ENCODE measurements at regions not wholly inside any gene's neighbourhood (a gene's known extent, or its start where the extent isn't known, plus 50 kb on each side); places are given as distances from the start of the nearest gene placed in this dataset.
A peak's percentile ranks its signal among the peaks of the same experiment; 100 is the strongest.

- CTCF ChIA-PET, result interaction anchor here (0.6 to 1.3 kb wide), 9 partner anchors 12 to 273 kb away, joined by 3 to 11 read pairs (median 4); no protein-coding TSS in a partner anchor
These were observed 226.8 kb downstream of the LMX1A start for GRCh38 chr1:165129568-165130164.

GRCh38 chr1:165124772-165125171 lies 231.7 kb downstream of the LMX1A start:
- ChIA-PET POLR2A (ENCODE audit: unreplicated experiment) (no interaction called here), CTCF (no interaction called here)
- DNase-seq (peak; percentile 76), ATAC-seq (peak; percentile 58)
- Histone ChIP-seq H3K27ac (ENCODE audit: low read length) (no peak overlapping the region; the same call in 1 of the 2 replicates), H3K4me2 (ENCODE audit: low read length) (no peak overlapping the region), H3K27me3 (ENCODE audit: low read length) (peaks cover 61% of the 10 kb centered on the region), H3K36me3 (ENCODE audit: low read depth, low read length) (no peaks in the 10 kb centered on the region), H3K9me3 (ENCODE audit: low read length) (no peaks in the 10 kb centered on the region), H3K4me1 (ENCODE audit: insufficient read depth, low read length) (peaks cover 8% of the 10 kb centered on the region; the same call in 1 of the 2 replicates), H3K79me2 (ENCODE audit: low read length) (no peaks in the 10 kb centered on the region), H3F3A (ENCODE audit: low read length, unreplicated experiment) (no peaks in the 10 kb centered on the region), H2AFZ (ENCODE audit: low read length) (no peak overlapping the region), H3K4me3 (ENCODE audit: low read length) (no peak overlapping the region), H3K9me2 (replicated peaks; ENCODE audit: low read length) (no peaks in the 10 kb centered on the region), H3K9ac (ENCODE audit: low read length) (no peak overlapping the region), H4K20me1 (ENCODE audit: low read length) (no peaks in the 10 kb centered on the region)
- intact Hi-C loops (cut with micrococcal nuclease), result no loop called here
- no peak for TF ChIP-seq EZH2phosphoT487 (IDR thresholded peaks at IDR 0.05; ENCODE audit: borderline replicate concordance, low read length)
- no peak for TF ChIP-seq EZH2 (IDR thresholded peaks at IDR 0.05; ENCODE audit: low read length, unreplicated experiment)
- TF ChIP-seq CTCF (conservative IDR thresholded peaks at IDR 0.05; ENCODE audit: low read depth, low read length), result no peak
- BruUV-seq (replicated peaks), result no TSS peak

More at GRCh38 chr1:165129568-165130164, 226.8 kb downstream of the LMX1A start:
- Histone ChIP-seq H3K27ac (ENCODE audit: low read length) (no peak overlapping the region), H3K9me2 (replicated peaks; ENCODE audit: low read length) (no peaks in the 10 kb centered on the region), H3F3A (ENCODE audit: low read length, unreplicated experiment) (no peaks in the 10 kb centered on the region), H3K4me3 (ENCODE audit: low read length) (no peak overlapping the region), H4K20me1 (ENCODE audit: low read length) (no peaks in the 10 kb centered on the region), H3K27me3 (ENCODE audit: low read length) (peaks cover 62% of the 10 kb centered on the region), H3K9ac (ENCODE audit: low read length) (no peak overlapping the region), H3K4me2 (ENCODE audit: low read length) (no peak overlapping the region), H3K4me1 (ENCODE audit: insufficient read depth, low read length) (peaks cover 5% of the 10 kb centered on the region; the same call in 1 of the 2 replicates), H3K36me3 (ENCODE audit: low read depth, low read length) (no peaks in the 10 kb centered on the region), H3K9me3 (ENCODE audit: low read length) (no peaks in the 10 kb centered on the region), H3K79me2 (ENCODE audit: low read length) (no peaks in the 10 kb centered on the region), H2AFZ (ENCODE audit: low read length) (no peak overlapping the region)
- peak; percentile 88 for DNase-seq
- intact Hi-C loops (cut with micrococcal nuclease), result loop anchor here (2.0 kb wide), 1 partner anchor 15 kb away; no protein-coding TSS in a partner anchor
- TF ChIP-seq EZH2phosphoT487 (IDR thresholded peaks at IDR 0.05; ENCODE audit: borderline replicate concordance, low read length) (no peak), EZH2 (IDR thresholded peaks at IDR 0.05; ENCODE audit: low read length, unreplicated experiment) (no peak), CTCF (conservative IDR thresholded peaks at IDR 0.05; ENCODE audit: low read depth, low read length) (peak; percentile 93)
- ATAC-seq, result peak; percentile 88
- POLR2A ChIA-PET (ENCODE audit: unreplicated experiment), result no interaction called here
- BruUV-seq (replicated peaks), result no TSS peak

- DNase-seq (no peak), ATAC-seq (no peak)
- Histone ChIP-seq H3K9me2 (replicated peaks; ENCODE audit: low read length) (no peaks in the 10 kb centered on the region), H3K27me3 (ENCODE audit: low read length) (peaks cover 27% of the 10 kb centered on the region), H3K4me3 (ENCODE audit: low read length) (no peak overlapping the region), H3F3A (ENCODE audit: low read length, unreplicated experiment) (no peaks in the 10 kb centered on the region), H2AFZ (ENCODE audit: low read length) (no peak overlapping the region), H3K9ac (ENCODE audit: low read length) (no peak overlapping the region), H3K4me1 (ENCODE audit: insufficient read depth, low read length) (peaks cover 14% of the 10 kb centered on the region), H3K27ac (ENCODE audit: low read length) (no peak overlapping the region), H3K9me3 (ENCODE audit: low read length) (no peaks in the 10 kb centered on the region), H3K36me3 (ENCODE audit: low read depth, low read length) (no peaks in the 10 kb centered on the region), H4K20me1 (ENCODE audit: low read length) (no peaks in the 10 kb centered on the region), H3K79me2 (ENCODE audit: low read length) (no peaks in the 10 kb centered on the region), H3K4me2 (ENCODE audit: low read length) (no peak overlapping the region)
- intact Hi-C loops (cut with micrococcal nuclease), result loop anchor here (10.0 kb wide), 1 partner anchor 246 kb away; no protein-coding TSS in a partner anchor
- TF ChIP-seq CTCF (conservative IDR thresholded peaks at IDR 0.05; ENCODE audit: low read depth, low read length) (no peak), EZH2phosphoT487 (IDR thresholded peaks at IDR 0.05; ENCODE audit: borderline replicate concordance, low read length) (no peak), EZH2 (IDR thresholded peaks at IDR 0.05; ENCODE audit: low read length, unreplicated experiment) (no peak)
- BruUV-seq (replicated peaks), result no TSS peak
- ChIA-PET CTCF (no interaction called here), POLR2A (ENCODE audit: unreplicated experiment) (no interaction called here)
These were observed 237.4 kb downstream of the LMX1A start for GRCh38 chr1:165119086-165119485.

All from PC-3 (cell line).